Neutrophil (primary cell): ENCODE measurements at regions not wholly inside any gene's neighbourhood (a gene's known extent, or its start where the extent isn't known, plus 50 kb on each side); places are given as distances from the start of the nearest gene placed in this dataset.

Experiments
- H3K27ac ChIP-seq: fragments of 200-600 bp; sonication (generic); 2 replicates; pipeline ENCODE4 v1.5.1; 2016; ENCODE audit warnings: mild to moderate bottlenecking, moderate library complexity
- H3K27me3 ChIP-seq: fragments of 200-600 bp; sonication (generic); 2 replicates; pipeline ENCODE4 v1.6.0; 2016; ENCODE audit warnings: mild to moderate bottlenecking
- H3K36me3 ChIP-seq: fragments of 200-600 bp; sonication (generic); 2 replicates; pipeline ENCODE4 v1.5.1; 2017
- H3K4me1 ChIP-seq, 2 experiments: fragments of 200-600 bp in 1 of 2; sonication (generic) in 1 of 2; 1 replicate in 1 of 2; 2 replicates in 1 of 2; pipeline versions ENCODE4 v1.5.1 to v1.6.1; 2013 to 2016; ENCODE audit warnings: low read depth in 1 of 2, low read length in 1 of 2, mild to moderate bottlenecking in 1 of 2, moderate library complexity in 1 of 2; ENCODE audit not compliant: control insufficient read depth in 1 of 2, insufficient read depth in 1 of 2
- H3K4me3 ChIP-seq, 2 experiments: fragments of 200-600 bp in 1 of 2; sonication (generic) in 1 of 2; 1 replicate in 1 of 2; 2 replicates in 1 of 2; pipeline ENCODE4 v1.5.1; 2013 to 2016; ENCODE audit warnings: low read depth in 1 of 2, low read length in 1 of 2, mild to moderate bottlenecking in 1 of 2, moderate library complexity in 1 of 2
- H3K9me3 ChIP-seq: fragments of 200-600 bp; sonication (generic); 2 replicates; pipeline ENCODE4 v1.5.1; 2016
- CTCF ChIP-seq: fragments of 200-600 bp; sonication (generic); IDR thresholded peaks from 2 replicates; pipeline ENCODE4 v1.5.1; 2016; ENCODE audit warnings: antibody characterized with exemption

GRCh38 chr4:123640271-123640670, 243.7 kb downstream of the SPRY1 start:
- TF ChIP-seq CTCF: no peak
- no peak overlapping the region for H3K4me3 ChIP-seq
- no peaks in the 10 kb centered on the region for H3K36me3 ChIP-seq
- H3K4me1 ChIP-seq: no peaks in the 10 kb centered on the region
- no peaks in the 10 kb centered on the region for H3K27me3 ChIP-seq
- no peaks in the 10 kb centered on the region for H3K9me3 ChIP-seq
- H3K27ac ChIP-seq: no peak overlapping the region

- Histone ChIP-seq H3K27me3 (no peaks in the 10 kb centered on the region), H3K9me3 (no peaks in the 10 kb centered on the region), H3K36me3 (no peaks in the 10 kb centered on the region), H3K27ac (no peak overlapping the region), H3K4me1 (no peaks in the 10 kb centered on the region), H3K4me3 (no peak overlapping the region)
- TF ChIP-seq CTCF: no peak
These were observed 244.2 kb downstream of the SPRY1 start for GRCh38 chr4:123640824-123641223.

GRCh38 chr4:123643691-123644090, 247.1 kb downstream of the SPRY1 start:
- Histone ChIP-seq H3K27me3 (no peaks in the 10 kb centered on the region), H3K36me3 (no peaks in the 10 kb centered on the region), H3K4me1 (no peaks in the 10 kb centered on the region), H3K9me3 (no peaks in the 10 kb centered on the region), H3K4me3 (no peak overlapping the region), H3K27ac (no peak overlapping the region)
- TF ChIP-seq CTCF: no peak

GRCh38 chr4:123649250-123649644, 252.7 kb downstream of the SPRY1 start:
- TF ChIP-seq CTCF: no peak
- Histone ChIP-seq H3K36me3 (no peaks in the 10 kb centered on the region), H3K9me3 (no peaks in the 10 kb centered on the region), H3K4me3 (no peak overlapping the region), H3K4me1 (no peaks in the 10 kb centered on the region), H3K27me3 (no peaks in the 10 kb centered on the region), H3K27ac (no peak overlapping the region)

GRCh38 chr4:123649645-123650391, 253.2 kb downstream of the SPRY1 start:
- TF ChIP-seq CTCF: no peak
- Histone ChIP-seq H3K4me1 (no peaks in the 10 kb centered on the region), H3K36me3 (no peaks in the 10 kb centered on the region), H3K27ac (no peak overlapping the region), H3K9me3 (no peaks in the 10 kb centered on the region), H3K4me3 (no peak overlapping the region), H3K27me3 (no peaks in the 10 kb centered on the region)
